OCI-LY3 (cell line): ENCODE measurements at regions not wholly inside any gene's neighbourhood (a gene's known extent, or its start where the extent isn't known, plus 50 kb on each side); places are given as distances from the start of the nearest gene placed in this dataset.
A peak's percentile ranks its signal among the peaks of the same experiment; 100 is the strongest.

Experiments
- H2AFZ ChIP-seq: fragments of 200-600, 300-600 bp; shearing (Covaris generic); 2 replicates; pipeline ENCODE4 v1.6.0; 2014; ENCODE audit warnings: antibody characterized with exemption, low read depth, low read length
- H3K27ac ChIP-seq: fragments of 200-600, 300-600 bp; sonication (generic); 2 replicates; pipeline ENCODE4 v1.5.1; 2014; ENCODE audit warnings: mild to moderate bottlenecking, low read length, moderate library complexity, mixed read lengths
- H3K27me3 ChIP-seq: fragments of 200-600, 300-600 bp; sonication (generic); 2 replicates; pipeline ENCODE4 v1.6.1; 2014; ENCODE audit warnings: low read depth, low read length, mixed read lengths
- H3K36me3 ChIP-seq: fragments of 200-600, 300-600 bp; sonication (generic); replicated peaks from 2 replicates; pipeline ENCODE3; 2014; ENCODE audit warnings: low read depth, low read length, mixed read lengths
- H3K4me1 ChIP-seq: fragments of 300-600, 200-600 bp; sonication (generic); 2 replicates; pipeline ENCODE4 v1.6.1; 2014; ENCODE audit warnings: low read length, mixed read lengths
- H3K4me2 ChIP-seq: fragments of 200-600, 300-600 bp; sonication (generic); 2 replicates; pipeline ENCODE4 v1.6.1; 2014; ENCODE audit warnings: low read length, mixed read lengths
- H3K4me3 ChIP-seq: fragments of 300-600, 200-600 bp; sonication (generic); 2 replicates; pipeline ENCODE4 v1.5.1; 2014; ENCODE audit warnings: antibody characterized with exemption, mild to moderate bottlenecking, low read length, moderate library complexity
- H3K79me2 ChIP-seq: fragments of 300-600, 200-600 bp; shearing (Covaris generic); 2 replicates; pipeline ENCODE4 v1.6.1; 2014; ENCODE audit warnings: mild to moderate bottlenecking, low read length, mixed read lengths
- H3K9ac ChIP-seq: fragments of 300-600, 200-600 bp; shearing (Covaris generic); 2 replicates; pipeline ENCODE4 v1.6.0; 2014; ENCODE audit warnings: mild to moderate bottlenecking, low read length, moderate library complexity
- H3K9me3 ChIP-seq: fragments of 200-600, 300-600 bp; shearing (Covaris generic); 2 replicates; pipeline ENCODE4 v1.6.1; 2014; ENCODE audit warnings: low read length, mixed read lengths; ENCODE audit not compliant: insufficient read depth
- H4K20me1 ChIP-seq: fragments of 200-600, 300-600 bp; sonication (generic); 2 replicates; pipeline ENCODE4 v1.6.1; 2016; ENCODE audit warnings: low read length, mixed read lengths; ENCODE audit not compliant: insufficient read depth
- EZH2phosphoT487 ChIP-seq: fragments of 200-600 bp; shearing (Covaris generic); IDR thresholded peaks from 2 replicates; pipeline ENCODE4 v1.6.1; 2018; ENCODE audit warnings: antibody characterized with exemption, mixed run types, low read depth
- TF ChIP-seq, protein P1 (sequence below): fragments of 200-600, 300-600 bp; sonication (generic); IDR thresholded peaks from 2 replicates; pipeline ENCODE4 v1.5.1; 2014; ENCODE audit warnings: antibody characterized with exemption, low read length, low read depth

DNA sequence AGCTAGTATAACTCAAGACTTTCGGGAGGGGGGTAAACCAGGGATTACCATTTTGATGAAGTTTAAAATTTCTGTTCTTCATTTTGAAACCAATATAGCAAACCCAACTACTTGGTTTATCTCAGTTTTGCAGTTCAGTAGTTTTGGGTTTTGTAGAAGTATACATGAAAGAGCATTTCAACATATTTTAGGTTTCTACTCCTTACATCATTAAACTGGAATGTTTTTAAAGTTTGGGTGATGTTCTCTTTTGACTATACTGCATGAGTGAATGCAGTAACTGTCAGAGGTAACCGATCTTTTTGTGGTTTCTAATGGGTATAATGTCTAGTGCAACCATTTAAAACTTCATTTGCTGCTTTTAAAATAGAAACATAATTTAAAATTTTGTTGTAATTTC lies 248.3 kb upstream of the MAD2L1 start:
- no peaks in the 10 kb centered on the region for H3K36me3 ChIP-seq
- H3K27ac ChIP-seq: no peak overlapping the region
- no peaks in the 10 kb centered on the region for H3K79me2 ChIP-seq
- H2AFZ ChIP-seq: no peak overlapping the region
- H3K4me2 ChIP-seq: peak overlapping the region; percentile 39
- H3K4me3 ChIP-seq: no peak overlapping the region
- peaks cover 14% of the 10 kb centered on the region for H3K4me1 ChIP-seq
- no peaks in the 10 kb centered on the region for H4K20me1 ChIP-seq
- H3K9me3 ChIP-seq: no peaks in the 10 kb centered on the region
- peaks cover 6% of the 10 kb centered on the region; the same call in 1 of the 2 replicates for H3K27me3 ChIP-seq
- TF ChIP-seq EZH2phosphoT487: peak; percentile 60; the same call in 1 of the 2 replicates
- TF ChIP-seq, protein P1, sequence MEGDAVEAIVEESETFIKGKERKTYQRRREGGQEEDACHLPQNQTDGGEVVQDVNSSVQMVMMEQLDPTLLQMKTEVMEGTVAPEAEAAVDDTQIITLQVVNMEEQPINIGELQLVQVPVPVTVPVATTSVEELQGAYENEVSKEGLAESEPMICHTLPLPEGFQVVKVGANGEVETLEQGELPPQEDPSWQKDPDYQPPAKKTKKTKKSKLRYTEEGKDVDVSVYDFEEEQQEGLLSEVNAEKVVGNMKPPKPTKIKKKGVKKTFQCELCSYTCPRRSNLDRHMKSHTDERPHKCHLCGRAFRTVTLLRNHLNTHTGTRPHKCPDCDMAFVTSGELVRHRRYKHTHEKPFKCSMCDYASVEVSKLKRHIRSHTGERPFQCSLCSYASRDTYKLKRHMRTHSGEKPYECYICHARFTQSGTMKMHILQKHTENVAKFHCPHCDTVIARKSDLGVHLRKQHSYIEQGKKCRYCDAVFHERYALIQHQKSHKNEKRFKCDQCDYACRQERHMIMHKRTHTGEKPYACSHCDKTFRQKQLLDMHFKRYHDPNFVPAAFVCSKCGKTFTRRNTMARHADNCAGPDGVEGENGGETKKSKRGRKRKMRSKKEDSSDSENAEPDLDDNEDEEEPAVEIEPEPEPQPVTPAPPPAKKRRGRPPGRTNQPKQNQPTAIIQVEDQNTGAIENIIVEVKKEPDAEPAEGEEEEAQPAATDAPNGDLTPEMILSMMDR: no peak
- no peak overlapping the region for H3K9ac ChIP-seq

DNA sequence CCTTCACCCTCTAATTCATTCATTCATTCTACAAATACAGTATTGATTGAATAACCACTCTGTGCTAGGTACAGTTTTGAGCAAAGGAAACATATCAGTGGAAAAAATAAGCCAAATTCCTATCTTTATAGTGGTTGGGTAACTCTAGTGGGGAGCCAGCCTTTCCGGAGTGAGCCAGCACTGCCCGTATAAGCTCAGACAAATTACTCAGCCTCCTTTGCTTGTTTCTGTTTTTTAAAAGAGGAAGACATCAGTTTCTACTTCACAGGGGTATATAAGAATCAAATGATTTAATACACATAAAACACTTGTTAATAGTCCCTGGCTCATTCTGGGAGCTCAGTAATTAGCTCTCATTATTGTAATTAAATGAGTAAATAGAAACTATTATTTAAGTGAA lies 238.2 kb upstream of the MAD2L1 start:
- Histone ChIP-seq H3K79me2 (no peaks in the 10 kb centered on the region), H3K27me3 (no peaks in the 10 kb centered on the region), H3K9ac (no peak overlapping the region), H3K9me3 (no peaks in the 10 kb centered on the region), H3K4me1 (peaks cover 22% of the 10 kb centered on the region), H4K20me1 (no peaks in the 10 kb centered on the region), H3K4me2 (peak overlapping the region; percentile 41), H3K4me3 (no peak overlapping the region), H2AFZ (no peak overlapping the region), H3K27ac (no peak overlapping the region), H3K36me3 (no peaks in the 10 kb centered on the region)
- TF ChIP-seq EZH2phosphoT487: no peak
- TF ChIP-seq, protein P1: no peak

DNA sequence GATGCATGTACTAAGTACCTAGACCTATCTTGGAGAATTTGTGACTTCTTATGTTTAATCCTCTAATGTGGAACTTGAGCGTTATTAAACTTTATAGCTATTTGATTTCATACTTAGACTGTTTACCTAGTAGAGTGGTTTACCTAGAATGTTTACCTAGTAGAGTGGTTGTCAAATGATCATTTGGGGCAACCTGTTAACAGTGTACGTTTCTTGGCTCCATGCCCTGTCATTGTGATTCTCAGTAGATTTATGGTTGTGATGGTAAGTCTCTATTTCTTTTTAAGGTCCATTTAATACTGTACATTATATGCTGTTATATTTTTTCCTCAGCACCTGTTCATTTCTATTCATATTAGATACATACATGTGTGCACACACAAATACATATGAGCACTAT lies 233.0 kb upstream of the MAD2L1 start:
- H4K20me1 ChIP-seq: no peaks in the 10 kb centered on the region
- H3K36me3 ChIP-seq: no peaks in the 10 kb centered on the region
- H3K9me3 ChIP-seq: no peaks in the 10 kb centered on the region
- H3K79me2 ChIP-seq: no peaks in the 10 kb centered on the region
- TF ChIP-seq EZH2phosphoT487: no peak
- TF ChIP-seq, protein P1: no peak
- H2AFZ ChIP-seq: no peak overlapping the region
- H3K4me1 ChIP-seq: peaks cover 11% of the 10 kb centered on the region
- no peak overlapping the region for H3K27ac ChIP-seq
- H3K27me3 ChIP-seq: no peaks in the 10 kb centered on the region
- H3K9ac ChIP-seq: no peak overlapping the region
- H3K4me2 ChIP-seq: no peak overlapping the region
- no peak overlapping the region for H3K4me3 ChIP-seq

DNA sequence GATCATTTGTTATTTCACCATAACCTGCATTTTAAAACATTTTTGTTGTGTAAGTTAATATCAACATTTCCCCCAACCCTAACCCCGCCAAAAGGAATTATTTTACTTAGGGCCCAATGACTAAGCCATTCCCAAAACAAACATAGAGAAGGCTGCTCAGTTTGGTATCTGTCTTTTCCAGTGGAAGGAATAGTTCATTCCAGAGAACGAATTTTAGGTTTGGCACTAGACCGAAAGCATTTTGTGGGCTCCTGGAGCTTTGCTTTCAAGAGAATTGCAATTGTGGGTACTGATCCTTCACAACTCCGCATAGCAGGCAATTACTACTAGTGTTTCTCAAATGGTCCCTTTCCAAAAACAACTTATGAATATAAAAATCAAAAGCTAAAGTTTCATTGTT lies 226.7 kb upstream of the MAD2L1 start:
- Histone ChIP-seq H3K9ac (no peak overlapping the region), H3K9me3 (no peaks in the 10 kb centered on the region), H2AFZ (no peak overlapping the region), H3K4me3 (no peak overlapping the region), H3K79me2 (no peaks in the 10 kb centered on the region), H3K4me1 (no peaks in the 10 kb centered on the region), H3K4me2 (no peak overlapping the region), H3K27me3 (no peaks in the 10 kb centered on the region), H4K20me1 (no peaks in the 10 kb centered on the region), H3K27ac (no peak overlapping the region), H3K36me3 (no peaks in the 10 kb centered on the region)
- no peak for TF ChIP-seq EZH2phosphoT487
- TF ChIP-seq, protein P1: no peak
